HCT116 (cell line): ENCODE measurements at regions not wholly inside any gene's neighbourhood (a gene's known extent, or its start where the extent isn't known, plus 50 kb on each side); places are given as distances from the start of the nearest gene placed in this dataset.

Source experiments
- ATAC-seq: fragments of 200-7000 bp; cut with Tn5 transposase; 2 replicates; pipeline ENCODE4 v1.9.1; 2020; ENCODE audit warnings: mild to moderate bottlenecking, moderate library complexity
- BruUV-seq: library from RNA; stranded (reverse); fragments of 400-500 nt; replicated peaks from 2 replicates; lab custom pipeline; 2021; lab: Mats Ljungman, UMichigan
- CTCF ChIA-PET: fragments of 300-600 bp; sonication (Branson Sonifier 250); formaldehyde crosslinking; loops from one replicate; lab custom pipeline; 2021; ENCODE audit warnings: antibody characterized with exemption; lab: Charles Lee
- POLR2A ChIA-PET: fragments of 300-600, 350-600 bp; sonication (Branson Sonifier 250); formaldehyde crosslinking; loops from one replicate; lab custom pipeline; 2021; ENCODE audit warnings: antibody characterized with exemption; lab: Charles Lee
- RAD21 ChIA-PET, 2 experiments: fragments of 300-600 bp; sonication (Branson Sonifier 250); formaldehyde crosslinking; loops; one replicate each; lab custom pipeline; 2023; ENCODE audit warnings: low total read pairs in 2 of 2; ENCODE audit not compliant: uncharacterized antibody in 2 of 2, unreplicated experiment in 2 of 2, low non-redundant PET in 1 of 2; lab: Charles Lee
- DNase-seq: peaks from one replicate; pipeline ENCODE4 v3.0.0-alpha.2; 2010; ENCODE audit warnings: low read depth, low spot score
- H2AFZ ChIP-seq: fragments of 200-600 bp; shearing (Covaris generic), sonication (generic); 2 replicates; pipeline ENCODE4 v1.6.1; 2017; ENCODE audit warnings: low read depth, mixed run types, mixed read lengths, antibody characterized with exemption, low read length; ENCODE audit not compliant: poor library complexity, severe bottlenecking
- H3K27ac ChIP-seq: 2 replicates; pipeline ENCODE4 v1.5.1; 2012; ENCODE audit warnings: low read depth, low read length
- H3K27me3 ChIP-seq: fragments of 200-600 bp; sonication (generic); 2 replicates; pipeline ENCODE4 v1.6.1; 2016; ENCODE audit warnings: mixed run types, low read length, mixed read lengths; ENCODE audit not compliant: insufficient read depth
- H3K36me3 ChIP-seq, 2 experiments: fragments of 200-500 bp in 1 of 2; fragments of 200-600 bp in 1 of 2; sonication (Bioruptor generic) in 1 of 2; sonication (generic) in 1 of 2; 2 replicates each; pipeline versions ENCODE4 v1.5.1 to v1.6.1; 2014 to 2016; ENCODE audit warnings: low read length in 2 of 2, inconsistent platforms in 1 of 2, mixed read lengths in 1 of 2, mixed run types in 1 of 2; ENCODE audit not compliant: insufficient read depth in 2 of 2, control insufficient read depth in 1 of 2
- H3K4me1 ChIP-seq, 2 experiments: fragments of 200-600 bp in 1 of 2; sonication (generic) in 1 of 2; 2 replicates each; pipeline versions ENCODE4 v1.5.1 to v1.6.1; 2012 to 2017; ENCODE audit warnings: low read length in 2 of 2, inconsistent platforms in 1 of 2, mild to moderate bottlenecking in 1 of 2, mixed read lengths in 1 of 2, mixed run types in 1 of 2, moderate library complexity in 1 of 2; ENCODE audit not compliant: insufficient read depth in 2 of 2, control insufficient read depth in 1 of 2
- H3K4me2 ChIP-seq: fragments of 200-600 bp; sonication (generic); 2 replicates; pipeline ENCODE4 v1.6.1; 2017; ENCODE audit warnings: mixed run types, low read length, mixed read lengths
- H3K4me3 ChIP-seq, 2 experiments: fragments of 200-600 bp in 1 of 2; sonication (generic) in 1 of 2; replicated peaks in 1 of 2; 2 replicates each; pipeline ENCODE4 v1.5.1; 2011 to 2016; ENCODE audit warnings: low read length in 2 of 2, control low read depth in 1 of 2, low read depth in 1 of 2, mild to moderate bottlenecking in 1 of 2, mixed read lengths in 1 of 2, mixed run types in 1 of 2
- H3K79me2 ChIP-seq: fragments of 200-600 bp; sonication (generic); 2 replicates; pipeline ENCODE4 v1.6.1; 2017; ENCODE audit warnings: mild to moderate bottlenecking, mixed run types, low read length, moderate library complexity, mixed read lengths; ENCODE audit not compliant: insufficient read depth
- H3K9ac ChIP-seq: fragments of 200-600 bp; sonication (generic); 2 replicates; pipeline ENCODE4 v1.6.1; 2016; ENCODE audit warnings: low read length, mixed read lengths
- H3K9me2 ChIP-seq: fragments of 200-600 bp; sonication (generic), shearing (Covaris generic); 2 replicates; pipeline ENCODE4 v1.6.1; 2017; ENCODE audit warnings: mixed run types, mild to moderate bottlenecking, moderate library complexity; ENCODE audit not compliant: insufficient read depth
- H3K9me3 ChIP-seq, 2 experiments: fragments of 200-500 bp in 1 of 2; fragments of 200-600 bp in 1 of 2; sonication (Bioruptor generic) in 1 of 2; sonication (generic) in 1 of 2; 2 replicates each; pipeline ENCODE4 v1.6.1; 2014 to 2017; ENCODE audit warnings: low read length in 2 of 2, mixed read lengths in 2 of 2, inconsistent platforms in 1 of 2, low read depth in 1 of 2, mild to moderate bottlenecking in 1 of 2, mixed run types in 1 of 2, moderate library complexity in 1 of 2; ENCODE audit not compliant: control insufficient read depth in 1 of 2, insufficient read depth in 1 of 2
- H4K20me1 ChIP-seq: fragments of 200-600 bp; sonication (generic), shearing (Covaris generic); 2 replicates; pipeline ENCODE4 v1.6.1; 2017; ENCODE audit warnings: mixed run types, mild to moderate bottlenecking, moderate library complexity; ENCODE audit not compliant: insufficient read depth
- ATF3 ChIP-seq: IDR thresholded peaks from 2 replicates; pipeline ENCODE4 v1.6.1; 2012
- CBX3 ChIP-seq: IDR thresholded peaks from 2 replicates; pipeline ENCODE4 v1.6.1; 2012; ENCODE audit warnings: low read depth
- CEBPB ChIP-seq: IDR thresholded peaks from 2 replicates; pipeline ENCODE4 v1.6.1; 2012; ENCODE audit warnings: low read depth
- CTCF ChIP-seq, 3 experiments: fragments of 200-600 bp in 1 of 3; sonication (generic) in 1 of 3; IDR thresholded peaks in 2 of 3; conservative IDR thresholded peaks in 1 of 3; 2 replicates each; pipeline ENCODE4 v1.5.1; 2012 to 2017; ENCODE audit warnings: low read depth in 2 of 3, low read length in 2 of 3, antibody characterized with exemption in 1 of 3, borderline replicate concordance in 1 of 3, control low read depth in 1 of 3, mild to moderate bottlenecking in 1 of 3, mixed read lengths in 1 of 3, mixed run types in 1 of 3, moderate library complexity in 1 of 3; ENCODE audit not compliant: insufficient read depth in 1 of 3
- ELF1 ChIP-seq: IDR thresholded peaks from 2 replicates; pipeline ENCODE4 v1.6.1; 2012; ENCODE audit warnings: low read depth, borderline replicate concordance
- EZH2 ChIP-seq: fragments of 200-600 bp; sonication (generic); IDR thresholded peaks from 2 replicates; pipeline ENCODE4 v1.6.1; 2017; ENCODE audit warnings: antibody characterized with exemption, mixed run types
- FOSL1 ChIP-seq: IDR thresholded peaks from 2 replicates; pipeline ENCODE4 v1.6.1; 2012; ENCODE audit warnings: low read depth
- JUND ChIP-seq: IDR thresholded peaks from 2 replicates; pipeline ENCODE4 v1.6.1; 2012
- RAD21 ChIP-seq: IDR thresholded peaks from 2 replicates; pipeline ENCODE4 v1.6.1; 2012; ENCODE audit warnings: low read depth, mild to moderate bottlenecking
- SIN3A ChIP-seq: IDR thresholded peaks from 2 replicates; pipeline ENCODE4 v1.6.1; 2012; ENCODE audit warnings: low read depth
- SRF ChIP-seq: IDR thresholded peaks from 2 replicates; pipeline ENCODE4 v1.6.1; 2012; ENCODE audit warnings: low read depth
- TCF7L2 ChIP-seq: IDR thresholded peaks from 2 replicates; pipeline ENCODE4 v1.7.0; 2011; ENCODE audit warnings: borderline replicate concordance, inconsistent platforms; ENCODE audit not compliant: insufficient read depth, insufficient read length; ENCODE audit errors: extremely low read depth
- YY1 ChIP-seq: IDR thresholded peaks from 2 replicates; pipeline ENCODE4 v1.6.1; 2011; ENCODE audit warnings: low read length, low read depth, moderate library complexity, mild to moderate bottlenecking; ENCODE audit not compliant: insufficient replicate concordance; ENCODE audit errors: extremely low read depth
- ZBTB33 ChIP-seq: IDR thresholded peaks from 2 replicates; pipeline ENCODE4 v1.6.1; 2011; ENCODE audit warnings: mild to moderate bottlenecking, low read length, moderate library complexity; ENCODE audit not compliant: insufficient replicate concordance; ENCODE audit errors: extremely low read depth
- ZFX ChIP-seq: fragments of 450-650 bp; IDR thresholded peaks from 2 replicates; pipeline ENCODE4 v1.6.1; 2017
- ZNF274 ChIP-seq: fragments of 200-500 bp; sonication (Bioruptor generic); IDR thresholded peaks from 2 replicates; pipeline ENCODE4 v1.6.1; 2014; ENCODE audit warnings: mild to moderate bottlenecking, low read depth, low read length, inconsistent platforms
- intact Hi-C: fragments of 100-400 bp; cut with micrococcal nuclease; formaldehyde crosslinking; loops from 2 replicates; pipeline ENCODE4 v1.10.0; 2022
- TF ChIP-seq, protein P1 (sequence below): IDR thresholded peaks from 2 replicates; pipeline ENCODE4 v1.6.1; 2012

DNA sequence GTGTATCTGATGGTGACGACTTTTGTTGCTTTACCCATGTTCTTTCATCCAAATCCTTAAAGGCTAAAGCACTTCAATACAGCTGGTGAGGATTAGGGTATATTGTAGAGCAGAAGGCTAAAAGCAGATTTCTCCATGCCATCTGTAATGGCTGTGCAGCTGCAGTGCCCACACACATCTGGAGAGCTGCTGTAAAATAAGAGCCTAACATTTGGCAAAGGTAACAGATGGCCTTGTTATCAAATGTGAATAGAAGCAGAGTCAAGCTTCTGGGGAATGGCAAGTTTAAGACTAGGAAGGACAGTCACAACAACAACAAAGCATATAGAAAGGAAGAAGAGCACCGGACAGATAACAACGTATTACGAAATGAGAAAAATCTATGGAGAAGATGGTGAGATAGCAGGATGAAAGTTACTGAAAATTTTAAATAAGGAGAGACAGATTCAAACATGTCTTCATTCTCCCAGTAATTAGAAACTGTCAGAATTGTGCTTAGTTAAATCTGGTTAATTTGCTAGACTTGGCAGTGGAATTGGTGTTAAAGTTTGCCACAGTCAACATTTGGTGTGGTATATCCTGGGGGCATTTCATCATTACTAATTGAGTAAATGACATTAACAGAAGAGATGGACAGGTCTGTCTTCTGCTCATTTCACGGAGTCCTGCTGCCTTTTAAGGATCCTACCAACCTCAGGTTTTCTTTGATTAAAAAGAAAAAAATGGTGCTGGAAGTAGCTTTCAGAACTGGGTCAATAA is 1093.2 kb downstream of the ADGRL2 start (continued):
- TF ChIP-seq CTCF (IDR thresholded peaks at IDR 0.05 in 2 of 3, conservative IDR thresholded peaks at IDR 0.05 in 1 of 3; ENCODE audit: borderline replicate concordance in 1 of 3, insufficient read depth in 1 of 3, low read depth in 2 of 3, low read length in 2 of 3) (no peak), ZBTB33 (no peak), TCF7L2 (no peak), YY1 (no peak), ZFX (no peak), ATF3 (no peak)

- Histone ChIP-seq H3K4me2 (no peak overlapping the region), H3K9ac (no peak overlapping the region), H3K4me1 (no peaks in the 10 kb centered on the region), H3K27me3 (no peaks in the 10 kb centered on the region), H3K4me3 (no peak overlapping the region), H3K9me2 (no peaks in the 10 kb centered on the region), H3K79me2 (no peaks in the 10 kb centered on the region)
- no TSS peak for BruUV-seq
- POLR2A ChIA-PET, result no interaction called here
- no peak for TF ChIP-seq EZH2
- no peak for TF ChIP-seq ZNF274
- no peak for TF ChIP-seq SRF
- no peak for TF ChIP-seq RAD21
- no peak for TF ChIP-seq CBX3
- no peak for TF ChIP-seq SIN3A
- TF ChIP-seq, protein P1, sequence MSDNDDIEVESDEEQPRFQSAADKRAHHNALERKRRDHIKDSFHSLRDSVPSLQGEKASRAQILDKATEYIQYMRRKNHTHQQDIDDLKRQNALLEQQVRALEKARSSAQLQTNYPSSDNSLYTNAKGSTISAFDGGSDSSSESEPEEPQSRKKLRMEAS, result no peak
- no peak for TF ChIP-seq CEBPB
- no peak for TF ChIP-seq ZFX
- no peak for TF ChIP-seq ELF1
- TF ChIP-seq JUND, result no peak
- no peak for TF ChIP-seq CTCF (IDR thresholded peaks at IDR 0.05 in 2 of 3, conservative IDR thresholded peaks at IDR 0.05 in 1 of 3; ENCODE audit: borderline replicate concordance in 1 of 3, insufficient read depth in 1 of 3, low read depth in 2 of 3, low read length in 2 of 3)
- no peak for TF ChIP-seq FOSL1
- TF ChIP-seq, all 23 proteins: peak for 0
- DNase-seq, result no peak
- no peaks in the 10 kb centered on the region for H4K20me1 ChIP-seq
- H3K27ac ChIP-seq, result no peak overlapping the region
- H3K36me3 ChIP-seq, result no peaks in the 10 kb centered on the region
- intact Hi-C loops, result no loop called here
- ATAC-seq, result no peak
- ChIA-PET RAD21 (no interaction called here), CTCF (no interaction called here)
- no peaks in the 10 kb centered on the region; a peak in 1 of 4 replicates for H3K9me3 ChIP-seq
- H2AFZ ChIP-seq, result no peak overlapping the region
Measured at GRCh38 chr1:82880506-82880905, 1079.8 kb downstream of the ADGRL2 start.
